GM21423 (cell line): ENCODE measurements at regions not wholly inside any gene's neighbourhood (a gene's known extent, or its start where the extent isn't known, plus 50 kb on each side); places are given as distances from the start of the nearest gene placed in this dataset.

Source experiments
- ATAC-seq: cut with Tn5 transposase; IDR thresholded peaks from one replicate; pipeline ENCODE4 v1.9.1; 2021; ENCODE audit warnings: mild to moderate bottlenecking, moderate library complexity; ENCODE audit not compliant: unreplicated experiment

DNA sequence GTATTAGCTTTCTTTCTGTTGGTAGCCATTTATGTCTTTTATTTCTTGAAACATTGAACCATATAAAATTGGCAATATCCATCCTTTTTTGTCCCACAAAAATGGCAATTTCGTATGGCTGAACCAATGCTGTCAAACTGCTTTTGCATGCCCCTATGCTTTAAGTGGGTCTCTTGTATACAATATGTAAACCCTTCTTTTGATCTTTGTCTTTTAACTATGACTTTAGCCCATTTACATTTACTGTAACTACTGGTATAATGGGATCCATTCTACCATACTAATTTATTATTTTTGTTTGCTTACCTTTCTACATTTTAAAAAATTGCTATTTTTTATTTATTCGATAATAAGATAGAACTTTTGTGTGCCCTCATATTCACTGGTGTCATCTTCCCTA is 93.4 kb downstream of the TENT4A start:
- ATAC-seq = no peak

DNA sequence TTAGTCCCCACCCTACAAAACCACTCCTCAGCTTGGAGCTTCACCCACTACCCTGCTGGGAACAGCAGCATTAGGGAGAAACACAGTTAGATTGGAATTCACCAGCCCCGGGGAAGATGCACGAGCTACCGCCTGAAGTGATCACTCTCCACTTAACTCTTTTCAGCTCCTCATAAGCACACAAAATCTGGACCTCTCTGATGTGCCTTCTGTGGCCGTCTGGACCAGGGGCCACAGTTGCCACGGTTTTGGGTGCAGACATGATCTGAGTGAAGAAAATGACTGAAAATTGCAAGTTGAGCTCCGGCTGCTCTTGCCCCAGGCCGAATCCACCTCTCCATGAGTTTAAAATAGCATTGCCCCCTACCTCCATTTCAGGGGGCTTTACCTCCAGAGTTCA is 95.2 kb downstream of the TENT4A start:
- no peak for ATAC-seq

DNA sequence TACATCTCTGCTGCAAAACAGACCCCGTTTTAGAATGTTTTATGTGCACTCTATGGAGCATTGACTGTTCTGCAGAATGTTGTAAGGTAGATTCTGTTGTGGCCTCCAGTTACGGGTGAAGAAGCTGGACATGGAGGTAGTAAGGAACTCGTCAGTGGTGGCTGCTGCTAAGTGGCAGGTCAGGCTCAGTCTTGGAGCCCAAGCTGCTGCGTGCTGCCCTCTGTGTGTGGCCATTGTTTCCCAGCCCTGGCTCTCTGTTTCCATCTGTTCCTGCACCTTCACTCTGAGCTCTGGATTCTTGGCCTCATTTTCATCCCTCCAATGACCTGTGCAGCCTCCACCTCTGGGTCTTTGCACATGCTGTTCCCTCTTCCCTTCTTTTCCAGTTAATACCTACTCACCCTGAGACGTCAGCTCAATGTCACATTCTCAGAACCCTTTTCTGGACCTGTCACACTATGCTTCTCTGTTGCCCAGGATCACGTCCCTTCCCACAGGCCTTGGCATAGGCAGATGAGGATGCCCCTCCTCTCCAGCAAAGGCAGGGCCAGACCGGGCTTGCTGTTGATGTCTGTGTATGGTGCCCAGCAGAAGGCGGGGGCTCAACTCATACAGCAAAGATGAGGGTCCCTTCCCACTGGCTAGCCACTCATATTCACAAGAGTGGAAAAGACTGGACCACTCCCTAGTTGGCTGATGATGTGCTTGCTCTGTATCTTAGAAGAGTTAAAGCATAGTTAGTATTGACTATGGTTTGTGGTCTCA is 97.6 kb downstream of the TENT4A start:
- ATAC-seq = no peak

DNA sequence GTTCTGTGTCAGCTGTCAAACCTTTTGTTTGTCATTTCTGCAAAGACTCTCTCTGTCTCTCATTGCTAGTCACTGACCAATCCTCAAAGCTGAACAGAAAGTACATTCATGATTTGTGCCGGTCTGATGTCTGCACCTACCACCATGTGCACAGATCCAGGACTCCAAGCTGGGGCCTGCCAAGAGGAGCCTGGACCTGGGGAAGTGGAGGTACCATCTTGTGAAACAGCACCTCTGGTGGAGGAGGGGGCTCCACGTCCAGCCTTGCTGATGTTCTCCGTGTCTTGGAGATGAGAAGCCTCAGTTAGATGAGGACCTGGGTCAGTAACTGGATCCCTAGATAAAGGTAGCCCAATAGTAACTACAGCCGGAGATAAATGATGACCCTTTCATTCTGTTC is 98.9 kb downstream of the TENT4A start:
- ATAC-seq = no peak

DNA sequence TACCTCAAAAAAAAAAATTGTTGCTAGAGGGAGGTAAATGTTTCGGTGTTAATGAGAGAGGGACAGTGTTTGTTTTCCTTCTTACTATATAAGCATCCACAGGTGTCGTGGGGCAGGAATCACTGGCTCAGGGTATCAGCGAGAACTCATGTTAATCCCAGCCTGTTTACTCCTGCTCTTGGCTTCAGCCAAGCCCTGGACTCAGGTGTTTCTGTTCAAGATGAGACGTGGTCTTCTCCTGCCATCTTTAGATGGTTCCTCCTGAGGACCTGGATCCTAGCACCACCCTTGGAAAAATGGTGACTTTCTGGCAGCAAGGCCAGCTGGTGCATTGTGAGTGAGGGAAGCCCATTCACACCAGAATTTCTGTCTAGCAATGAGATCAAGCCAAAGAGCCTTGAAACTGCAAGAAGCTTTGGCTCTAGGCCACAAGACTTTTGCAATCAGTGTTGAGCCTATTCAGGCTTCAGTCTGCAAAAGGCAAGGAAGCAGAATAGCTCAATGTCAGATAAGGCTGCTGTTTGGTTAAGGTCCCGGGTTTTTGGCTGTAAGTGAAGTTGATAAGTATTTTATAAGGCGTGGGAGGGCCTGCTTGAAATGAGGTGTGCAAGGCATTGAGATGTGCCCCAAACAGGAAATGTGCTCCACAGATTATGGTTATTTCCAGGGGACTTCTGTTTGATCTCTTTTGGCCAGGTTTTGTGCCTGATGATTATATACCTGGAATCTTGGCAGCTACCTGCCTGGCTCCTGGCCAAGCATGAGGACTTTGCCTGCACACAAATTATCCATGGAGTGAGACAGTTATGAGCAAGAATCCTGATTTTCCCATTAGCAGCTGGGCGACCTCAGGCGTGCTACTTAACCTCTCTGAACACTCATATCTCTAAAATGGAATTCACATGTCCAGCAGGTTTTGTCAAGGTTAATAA is 99.8 kb downstream of the TENT4A start:
- ATAC-seq = no peak

DNA sequence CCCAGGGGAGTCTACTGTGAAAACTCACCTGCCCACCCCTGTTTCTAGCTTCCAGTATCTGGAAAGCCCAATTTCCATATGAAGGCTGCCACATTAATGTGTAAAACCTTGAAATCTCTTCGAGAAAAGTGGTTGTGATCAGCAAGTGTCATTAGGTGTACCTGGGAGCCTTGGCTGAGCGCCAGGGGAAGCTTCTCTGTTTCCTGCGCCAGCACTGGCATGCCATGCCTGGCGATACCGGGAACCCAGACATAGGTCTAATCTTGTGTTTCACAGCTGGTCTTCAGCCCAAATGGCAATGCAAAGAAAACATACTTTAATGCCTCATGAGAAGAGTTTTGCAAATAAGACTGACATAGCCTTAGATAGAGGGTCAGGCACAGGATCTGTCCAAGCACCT is 101.6 kb downstream of the TENT4A start:
- no peak for ATAC-seq

DNA sequence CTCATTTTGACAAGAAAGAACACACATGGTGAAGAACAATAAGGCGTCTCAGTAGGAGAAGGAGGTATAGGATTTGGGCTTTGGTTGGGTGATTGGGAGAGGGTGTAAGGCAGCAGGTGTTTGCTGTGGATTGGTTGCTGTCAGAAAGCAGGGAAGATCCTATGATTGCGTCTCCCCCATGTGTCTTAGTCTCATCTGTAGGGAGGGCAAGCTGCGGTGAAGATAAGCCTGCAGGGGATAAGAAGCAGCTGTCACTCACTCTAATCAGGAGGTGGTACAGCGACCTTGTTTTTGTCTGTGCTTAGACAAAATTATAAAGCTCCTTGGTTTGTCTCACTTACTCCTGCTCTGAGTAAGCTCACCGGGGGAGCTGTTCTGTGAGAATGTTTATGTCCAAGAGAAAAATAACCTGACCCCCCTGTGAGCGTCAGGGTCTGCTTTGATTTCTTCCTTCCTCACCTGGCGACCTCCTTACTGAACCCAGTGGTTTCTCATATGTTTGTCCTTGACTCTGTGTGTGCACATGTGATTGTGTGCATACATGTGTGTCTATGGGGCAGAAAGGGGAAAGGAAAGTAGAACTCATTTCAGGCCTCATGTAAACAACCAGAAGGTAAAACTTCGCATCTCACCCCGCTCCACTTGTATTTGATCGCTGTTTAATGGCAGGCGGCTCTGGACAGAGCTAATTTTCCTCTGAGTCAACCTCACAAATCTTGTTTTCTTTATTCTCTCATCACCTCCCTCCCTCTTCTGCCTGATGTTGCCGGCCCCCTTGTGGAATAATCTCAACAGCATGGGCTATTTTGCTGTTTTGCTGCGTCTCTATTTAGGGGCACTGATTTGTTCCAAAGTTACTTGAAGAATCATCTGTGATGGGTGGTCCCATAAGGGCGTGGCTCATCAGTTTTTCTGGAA is 105.6 kb downstream of the TENT4A start:
- no peak for ATAC-seq

DNA sequence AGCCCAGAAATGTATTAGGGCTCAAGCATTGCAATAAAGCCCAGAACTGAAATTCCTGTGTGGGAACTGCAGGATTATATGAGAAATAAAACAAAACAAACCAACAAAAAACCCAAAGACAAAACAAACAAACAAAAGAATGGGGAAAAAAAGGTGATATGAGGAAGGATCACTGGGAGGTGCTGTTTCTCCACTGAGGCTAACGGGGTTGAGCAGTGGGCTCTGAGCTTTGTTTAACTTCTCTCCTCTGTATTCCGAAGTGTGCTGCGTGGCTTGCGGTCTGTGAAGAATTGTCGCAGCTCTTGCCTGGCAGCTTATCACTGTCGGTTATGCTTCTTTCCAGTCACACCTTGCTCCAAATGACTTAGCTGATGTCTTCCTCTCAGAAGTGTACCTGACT is 106.3 kb downstream of the TENT4A start:
- ATAC-seq = no peak

DNA sequence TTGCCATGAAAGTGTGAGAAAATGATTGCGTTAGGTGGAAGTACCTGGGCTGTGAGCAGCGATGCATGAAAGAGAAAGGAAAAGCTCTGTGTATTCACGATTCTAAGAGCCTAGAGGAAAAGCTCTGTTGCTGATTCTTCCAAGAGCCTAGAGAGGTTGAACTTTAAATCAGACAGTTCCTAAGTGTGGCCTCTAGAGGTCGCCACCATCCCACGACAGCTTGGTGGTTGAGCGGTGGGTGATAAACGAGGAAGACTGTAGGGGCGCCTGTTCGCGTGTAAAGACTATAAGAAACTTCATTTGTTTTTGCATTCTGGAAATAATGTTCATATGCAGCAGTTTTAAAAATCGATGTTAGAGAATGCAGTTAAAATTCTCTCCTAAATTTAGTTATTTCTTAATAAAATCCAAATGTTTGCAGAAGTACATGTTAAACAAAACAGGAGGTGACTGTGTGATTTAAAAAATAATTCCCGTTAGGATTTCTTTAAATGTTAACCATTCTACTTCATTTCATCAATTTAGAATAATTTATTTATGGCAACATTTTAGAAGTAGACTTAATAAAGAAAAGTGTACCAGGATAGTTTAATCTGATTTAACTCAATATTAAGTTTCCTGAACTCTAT is 107.7 kb downstream of the TENT4A start:
- ATAC-seq = no peak

DNA sequence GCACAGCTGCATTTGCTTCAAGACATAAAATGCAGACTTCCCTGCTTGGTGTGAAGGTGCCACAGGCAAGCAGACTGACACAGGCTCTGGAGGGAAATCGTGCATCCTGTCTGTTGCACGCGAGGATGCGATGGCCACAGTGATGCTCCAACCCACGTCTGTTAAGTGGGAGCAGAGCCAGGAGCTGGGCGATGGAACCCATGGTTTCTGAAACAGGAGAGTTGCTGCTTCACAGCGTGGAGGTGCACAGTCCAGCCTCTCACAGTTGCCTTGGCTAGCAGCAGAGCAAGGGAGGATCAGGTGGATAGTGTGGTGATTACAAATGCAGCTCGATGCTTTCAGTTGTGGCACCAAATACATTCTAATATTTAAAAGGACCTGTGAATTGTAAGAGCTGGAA is 108.8 kb downstream of the TENT4A start:
- ATAC-seq = no peak

DNA sequence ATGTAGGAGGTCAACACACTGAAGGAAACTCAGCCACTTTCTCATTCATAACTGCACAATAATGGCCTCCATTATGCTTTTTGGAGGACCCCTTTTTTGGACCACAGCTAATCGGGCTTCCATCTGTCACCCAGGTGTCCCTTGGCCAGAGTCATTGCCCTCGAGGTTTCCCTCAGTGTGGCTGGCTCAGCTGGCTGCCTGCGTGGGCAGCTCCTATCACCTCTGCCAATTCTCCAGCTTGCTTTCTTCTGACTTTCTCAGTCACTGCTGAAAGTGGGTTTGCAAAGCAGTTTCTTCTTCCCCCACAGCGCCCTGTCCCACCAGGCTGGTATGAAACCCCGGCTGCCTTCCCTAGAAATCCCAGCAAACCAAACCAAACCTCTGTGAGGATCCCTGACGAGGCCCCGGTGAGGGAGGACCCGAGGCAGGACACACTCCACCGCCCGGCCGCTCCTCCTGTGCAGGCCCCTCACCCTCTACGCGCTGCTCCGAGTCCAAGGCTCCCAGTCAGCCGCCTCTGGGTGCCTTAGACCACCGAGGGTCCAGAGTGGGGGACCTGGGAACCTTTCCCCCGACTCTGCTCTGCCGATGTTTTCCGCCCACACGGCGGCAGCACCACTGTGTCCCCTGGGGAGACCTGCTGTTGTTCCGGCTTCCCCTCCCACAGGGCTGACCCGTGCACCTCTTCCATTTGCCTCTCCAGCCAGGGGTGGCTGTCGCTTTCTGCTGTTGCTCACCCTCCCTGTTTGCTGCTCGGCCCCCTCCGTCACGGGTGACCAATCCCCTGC is 109.5 kb downstream of the TENT4A start:
- ATAC-seq = no peak

DNA sequence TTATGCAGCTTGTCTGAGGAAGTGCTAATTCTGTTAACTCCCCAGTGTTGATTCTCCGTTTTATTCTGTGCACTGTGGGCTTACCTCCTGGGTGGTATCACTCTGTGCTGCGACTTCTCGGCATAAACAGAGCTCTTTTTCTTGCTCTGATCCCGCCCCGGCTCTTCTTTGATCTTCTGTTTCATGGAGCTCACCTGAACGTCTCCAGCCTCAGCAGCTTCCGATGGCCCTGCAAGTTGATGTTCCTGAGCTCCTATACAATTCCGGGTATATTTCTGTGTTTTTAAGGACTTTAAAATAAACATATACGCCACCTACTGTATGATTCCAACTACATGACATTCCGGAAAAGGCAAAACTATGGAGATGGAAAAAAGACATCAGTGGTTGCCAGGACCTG is 110.8 kb downstream of the TENT4A start:
- ATAC-seq = no peak

DNA sequence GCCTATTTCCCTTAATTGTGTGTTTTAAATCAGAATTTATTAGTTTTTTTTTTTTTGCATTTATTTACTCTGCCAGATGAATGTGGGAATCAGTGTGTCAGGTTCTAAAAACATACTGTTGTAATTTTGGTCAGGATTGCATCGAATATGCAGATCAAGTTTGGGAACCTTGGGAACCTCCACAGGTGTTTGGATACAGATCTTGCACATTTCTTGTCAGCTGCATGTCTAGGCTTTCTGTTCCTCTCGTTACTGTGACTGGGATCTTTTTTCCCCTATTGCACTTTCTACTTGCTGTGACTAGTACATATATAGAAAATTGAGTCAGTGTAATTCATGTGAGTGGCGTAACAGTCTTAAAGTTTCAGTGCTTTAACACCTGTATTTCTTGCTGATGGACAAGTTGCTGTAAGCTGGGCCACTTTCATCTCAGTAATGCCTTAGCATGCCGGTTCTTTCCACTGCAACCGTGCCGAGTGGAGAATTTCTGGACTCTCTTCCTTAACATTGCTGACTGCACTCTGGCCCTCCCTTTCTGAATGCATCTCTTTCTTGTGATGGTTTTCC is 112.5 kb downstream of the TENT4A start:
- no peak for ATAC-seq

DNA sequence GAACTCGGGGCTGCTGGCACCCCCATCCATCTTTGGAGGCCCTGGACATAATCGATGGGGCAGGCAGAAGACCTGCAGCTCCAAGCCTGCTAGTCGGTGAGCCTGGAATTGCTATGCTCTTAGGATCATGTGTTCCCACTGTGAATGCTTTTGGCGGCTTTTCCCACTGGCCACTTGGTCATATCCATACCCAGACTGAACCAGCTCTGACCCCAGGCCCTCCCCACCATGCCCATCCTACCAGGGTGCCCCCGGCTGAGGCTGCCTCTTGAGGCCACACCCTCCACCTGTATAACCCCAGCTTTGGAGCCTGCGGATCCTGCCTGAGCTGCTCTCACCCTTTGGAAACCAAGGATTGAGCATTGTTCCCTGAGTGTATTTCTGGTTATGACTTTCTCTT is 113.5 kb downstream of the TENT4A start:
- ATAC-seq = no peak

DNA sequence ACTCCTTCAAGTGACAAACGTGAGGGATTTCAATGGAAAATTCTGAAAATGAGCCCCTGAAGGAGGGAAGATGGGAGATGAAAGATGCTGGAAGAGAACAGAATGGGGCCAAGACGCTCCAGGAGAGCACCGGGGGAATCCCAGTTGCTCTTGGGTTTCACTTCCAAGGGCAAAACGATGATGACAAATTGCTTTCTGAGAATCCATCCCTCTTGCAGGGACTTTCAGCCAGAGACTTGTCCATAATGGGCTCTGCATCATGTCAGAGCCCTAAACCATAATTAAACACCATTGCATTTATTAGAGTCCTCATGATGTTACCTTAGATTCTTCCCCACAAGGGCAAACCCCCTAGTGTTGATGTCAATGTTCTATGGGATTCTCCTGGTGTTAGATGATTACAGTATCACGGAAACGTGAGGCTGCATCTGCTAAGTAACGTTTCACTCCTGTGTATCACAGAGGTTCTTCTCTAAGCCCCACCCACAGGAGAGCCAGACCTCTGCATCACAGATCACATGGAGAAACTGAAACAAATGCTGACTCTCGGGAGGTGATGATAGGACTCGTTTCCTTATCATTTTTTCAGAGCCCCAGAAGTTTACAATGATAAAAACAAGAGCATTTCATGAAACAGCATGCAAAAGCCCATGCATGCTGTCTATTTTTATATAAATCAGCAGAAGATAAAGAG is 114.4 kb downstream of the TENT4A start:
- peak; percentile 82 for ATAC-seq

DNA sequence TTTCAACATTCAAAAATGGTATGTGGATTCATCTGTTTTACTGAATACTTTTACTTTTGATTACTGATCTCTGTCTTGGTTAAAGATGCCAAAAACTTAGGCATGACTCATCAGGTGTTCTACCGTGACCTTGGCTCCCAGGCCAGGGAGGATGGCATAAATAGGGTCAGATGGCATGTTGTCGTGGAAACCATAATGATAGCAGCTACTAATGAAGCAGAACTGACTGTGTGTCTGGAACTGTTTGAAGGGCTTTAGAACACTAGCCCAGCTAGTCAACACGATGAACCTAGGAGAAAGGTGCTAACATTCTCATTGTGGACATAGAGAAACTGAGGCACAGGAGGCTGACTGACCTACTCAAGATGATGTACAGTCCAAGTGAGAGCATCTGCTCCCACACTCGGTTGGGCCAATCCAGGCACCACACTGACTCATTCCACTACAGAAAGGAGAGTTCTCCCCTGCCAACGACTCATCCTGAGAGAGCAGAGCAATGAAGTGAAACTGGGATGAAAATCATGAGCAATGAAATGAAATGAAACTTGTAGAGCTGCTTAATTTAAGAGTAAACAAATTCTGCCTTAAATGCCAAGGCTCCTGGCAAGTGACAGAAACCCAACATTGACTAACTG is 116.0 kb downstream of the TENT4A start:
- ATAC-seq = peak; percentile 61

DNA sequence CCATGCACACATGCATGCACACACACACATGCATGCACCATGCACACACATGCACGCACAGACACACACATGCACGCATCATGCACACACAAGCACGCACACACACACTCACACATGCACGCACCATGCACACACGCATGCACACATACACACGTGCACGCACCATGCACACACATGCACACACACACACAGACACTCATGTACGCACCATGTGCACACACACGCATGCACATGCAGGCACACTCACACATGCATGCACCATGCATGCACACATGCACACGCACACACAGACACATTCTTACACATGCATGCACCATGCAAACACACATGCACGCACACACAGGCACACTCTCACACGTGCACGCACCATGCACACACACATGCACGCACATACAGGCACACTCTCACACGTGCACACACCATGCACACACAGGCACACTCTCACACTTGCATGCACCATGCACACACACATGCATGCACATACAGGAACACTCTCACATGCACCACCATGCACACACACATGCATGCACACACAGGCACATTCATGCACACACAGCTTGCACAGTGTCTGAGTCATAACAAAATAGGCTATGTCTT is 117.5 kb downstream of the TENT4A start:
- no peak for ATAC-seq
